H9 (cell line): ENCODE measurements at regions not wholly inside any gene's neighbourhood (a gene's known extent, or its start where the extent isn't known, plus 50 kb on each side); places are given as distances from the start of the nearest gene placed in this dataset.

Source experiments
- DNase-seq: peaks from one replicate; pipeline ENCODE4 v3.0.0-alpha.2; 2017
- H2AFZ ChIP-seq: one replicate; pipeline ENCODE4 v1.6.1; 2013; ENCODE audit warnings: mild to moderate bottlenecking, low read length, control low read depth, moderate library complexity
- H2AK5ac ChIP-seq: 2 replicates; pipeline ENCODE4 v1.6.1; 2013; ENCODE audit warnings: low read length, control low read depth, mixed read lengths; ENCODE audit not compliant: insufficient read length
- H2BK120ac ChIP-seq: one replicate; pipeline ENCODE4 v1.6.1; 2013; ENCODE audit warnings: low read depth, mild to moderate bottlenecking, low read length, control low read depth, inconsistent platforms; ENCODE audit not compliant: poor library complexity, severe bottlenecking
- H2BK12ac ChIP-seq: 2 replicates; pipeline ENCODE4 v1.6.1; 2013; ENCODE audit warnings: low read length, control low read depth, mixed read lengths, low read depth; ENCODE audit not compliant: insufficient read length
- H2BK15ac ChIP-seq: 2 replicates; pipeline ENCODE4 v1.6.1; 2013; ENCODE audit warnings: low read depth, low read length, control low read depth
- H2BK20ac ChIP-seq: one replicate; pipeline ENCODE4 v1.6.1; 2013; ENCODE audit warnings: low read depth, mild to moderate bottlenecking, low read length, control low read depth, inconsistent platforms; ENCODE audit not compliant: poor library complexity, severe bottlenecking
- H2BK5ac ChIP-seq: 2 replicates; pipeline ENCODE4 v1.6.1; 2013; ENCODE audit warnings: low read length, control low read depth, mixed read lengths; ENCODE audit not compliant: insufficient read length
- H3K14ac ChIP-seq: 2 replicates; pipeline ENCODE4 v1.6.1; 2013; ENCODE audit warnings: low read length, control low read depth; ENCODE audit not compliant: insufficient read depth
- H3K18ac ChIP-seq: 2 replicates; pipeline ENCODE4 v1.6.1; 2013; ENCODE audit warnings: low read depth, mild to moderate bottlenecking, mixed read lengths, low read length, control low read depth; ENCODE audit not compliant: insufficient read length
- H3K23ac ChIP-seq: 2 replicates; pipeline ENCODE4 v1.6.1; 2013; ENCODE audit warnings: low read length, control low read depth, mixed read lengths, low read depth; ENCODE audit not compliant: insufficient read length
- H3K23me2 ChIP-seq: 2 replicates; pipeline ENCODE4 v1.6.1; 2013; ENCODE audit warnings: low read depth, mild to moderate bottlenecking, mixed read lengths, low read length, control low read depth; ENCODE audit not compliant: insufficient read length, poor library complexity, severe bottlenecking
- H3K27ac ChIP-seq: 2 replicates; pipeline ENCODE4 v1.5.1; 2013; ENCODE audit warnings: low read length, control low read depth, mixed read lengths, low read depth; ENCODE audit not compliant: insufficient read length
- H3K27me3 ChIP-seq: 2 replicates; pipeline ENCODE4 v1.6.1; 2013; ENCODE audit warnings: low read length, control low read depth, inconsistent platforms; ENCODE audit not compliant: insufficient read depth
- H3K4ac ChIP-seq: 2 replicates; pipeline ENCODE4 v1.6.1; 2013; ENCODE audit warnings: low read depth, mild to moderate bottlenecking, control low read depth, inconsistent platforms, low read length, moderate library complexity
- H3K4me1 ChIP-seq: 2 replicates; pipeline ENCODE4 v1.6.1; 2013; ENCODE audit warnings: low read length, control low read depth, inconsistent platforms; ENCODE audit not compliant: insufficient read depth
- H3K4me2 ChIP-seq: 2 replicates; pipeline ENCODE4 v1.6.1; 2013; ENCODE audit warnings: low read length, control low read depth, mixed read lengths; ENCODE audit not compliant: insufficient read length, insufficient read depth
- H3K56ac ChIP-seq: 2 replicates; pipeline ENCODE4 v1.6.1; 2013; ENCODE audit warnings: low read depth, mild to moderate bottlenecking, mixed read lengths, low read length, control low read depth; ENCODE audit not compliant: insufficient read length
- H3K79me1 ChIP-seq: 2 replicates; pipeline ENCODE4 v1.6.1; 2013; ENCODE audit warnings: low read depth, mild to moderate bottlenecking, moderate library complexity, low read length, control low read depth, inconsistent platforms; ENCODE audit not compliant: insufficient read depth, poor library complexity, severe bottlenecking
- H3K79me2 ChIP-seq: 2 replicates; pipeline ENCODE4 v1.6.1; 2013; ENCODE audit warnings: low read length, control low read depth, inconsistent platforms; ENCODE audit not compliant: insufficient read depth
- H3K9ac ChIP-seq: 2 replicates; pipeline ENCODE4 v1.6.1; 2013; ENCODE audit warnings: low read length, control low read depth, mixed read lengths; ENCODE audit not compliant: insufficient read length; ENCODE audit errors: extremely low read depth
- H3K9me3 ChIP-seq: one replicate; pipeline ENCODE4 v1.6.1; 2013; ENCODE audit warnings: low read depth, low read length, inconsistent platforms; ENCODE audit not compliant: control insufficient read depth
- H3T11ph ChIP-seq: one replicate; pipeline ENCODE4 v1.6.1; 2013; ENCODE audit warnings: mild to moderate bottlenecking, low read length, control low read depth, inconsistent platforms
- H4K20me1 ChIP-seq: one replicate; pipeline ENCODE4 v1.6.1; 2013; ENCODE audit not compliant: control insufficient read depth, insufficient read length, insufficient read depth
- H4K5ac ChIP-seq: 2 replicates; pipeline ENCODE4 v1.6.1; 2013; ENCODE audit warnings: low read depth, mild to moderate bottlenecking, mixed read lengths, low read length, control low read depth; ENCODE audit not compliant: insufficient read length
- H4K8ac ChIP-seq: replicated peaks from 2 replicates; pipeline ENCODE4 v1.6.1; 2013; ENCODE audit warnings: low read length, control low read depth, mixed read lengths, low read depth; ENCODE audit not compliant: insufficient read length
- H4K91ac ChIP-seq: 2 replicates; pipeline ENCODE4 v1.6.1; 2013; ENCODE audit warnings: low read depth, mild to moderate bottlenecking, moderate library complexity, mixed read lengths, low read length, control low read depth; ENCODE audit not compliant: insufficient read length
- H3K27ac Mint-ChIP-seq, 3 experiments: 2 replicates in 2 of 3; 3 replicates in 1 of 3; pipeline ENCODE4 v1.8.0; 2020 to 2021; ENCODE audit warnings: mixed read lengths in 3 of 3, mild to moderate bottlenecking in 1 of 3, moderate library complexity in 1 of 3
- H3K27me3 Mint-ChIP-seq: 2 replicates; pipeline ENCODE4 v1.8.0; 2021; ENCODE audit warnings: low read depth, mild to moderate bottlenecking, moderate library complexity, mixed read lengths
- H3K36me3 Mint-ChIP-seq, 3 experiments: 2 replicates in 2 of 3; 3 replicates in 1 of 3; pipeline ENCODE4 v1.8.0; 2020 to 2021; ENCODE audit warnings: low read depth in 3 of 3, mixed read lengths in 3 of 3; ENCODE audit not compliant: insufficient read depth in 1 of 3
- H3K4me1 Mint-ChIP-seq, 2 experiments: 2 replicates each; pipeline ENCODE4 v1.8.0; 2020; ENCODE audit warnings: mixed read lengths in 2 of 2
- H3K4me3 Mint-ChIP-seq, 2 experiments: 2 replicates in 1 of 2; 3 replicates in 1 of 2; pipeline ENCODE4 v1.8.0; 2020 to 2021; ENCODE audit warnings: mild to moderate bottlenecking in 2 of 2, mixed read lengths in 2 of 2, moderate library complexity in 1 of 2
- H3K9me3 Mint-ChIP-seq, 2 experiments: 2 replicates in 1 of 2; 3 replicates in 1 of 2; pipeline ENCODE4 v1.8.0; 2020; ENCODE audit warnings: mild to moderate bottlenecking in 2 of 2, mixed read lengths in 2 of 2, moderate library complexity in 1 of 2
- TF ChIP-seq, protein P1 (sequence below): fragments of 200-600 bp; sonication (generic); conservative IDR thresholded peaks from 3 replicates; pipeline ENCODE4 v1.8.0; 2021; ENCODE audit warnings: antibody characterized with exemption, mild to moderate bottlenecking

DNA sequence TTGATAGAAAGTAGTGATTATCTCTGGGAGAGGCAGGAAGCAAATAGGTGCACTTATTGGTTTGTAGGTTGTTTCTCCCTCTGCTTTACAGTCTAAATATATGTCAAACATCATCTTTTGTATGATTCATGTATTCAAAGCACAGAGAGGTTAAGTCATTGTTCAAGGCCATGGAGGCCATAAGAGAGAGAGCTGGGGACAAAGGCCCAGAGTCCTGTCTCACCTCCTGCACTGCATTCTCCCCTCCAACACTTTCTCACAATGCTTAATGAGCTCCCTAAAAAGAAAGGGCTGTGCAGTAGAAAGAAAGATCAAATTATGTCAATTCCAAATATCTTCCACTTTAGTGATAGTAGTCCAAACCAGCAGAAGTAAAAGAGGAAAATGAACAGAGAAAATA lies 180.4 kb upstream of the DIO3 start:
- H3K18ac ChIP-seq = no peak overlapping the region
- no peak overlapping the region for H3K4ac ChIP-seq
- Mint-ChIP-seq H3K27me3 (peaks cover 6% of the 10 kb centered on the region), H3K27ac (no peak overlapping the region), H3K36me3 (peaks cover 0 to 6% (median 0%) of the 10 kb centered on the region in 3 experiments; a peak in 2 of 7 replicates), H3K9me3 (peaks cover 21 to 22% of the 10 kb centered on the region in 2 experiments), H3K4me3 (no peak overlapping the region), H3K4me1 (no peaks in the 10 kb centered on the region)
- no peak overlapping the region for H2AFZ ChIP-seq
- no peak overlapping the region for H2BK20ac ChIP-seq
- no peak overlapping the region for H4K5ac ChIP-seq
- H2BK120ac ChIP-seq = no peak overlapping the region
- H4K8ac ChIP-seq = no peak overlapping the region
- no peaks in the 10 kb centered on the region for H3K4me1 ChIP-seq
- no peak overlapping the region for H3K9ac ChIP-seq
- no peak overlapping the region for H3K27ac ChIP-seq
- H4K91ac ChIP-seq = no peak overlapping the region
- no peaks in the 10 kb centered on the region for H3K79me1 ChIP-seq
- H3K23me2 ChIP-seq = no peaks in the 10 kb centered on the region
- no peak overlapping the region for H2BK5ac ChIP-seq
- TF ChIP-seq, protein P1, sequence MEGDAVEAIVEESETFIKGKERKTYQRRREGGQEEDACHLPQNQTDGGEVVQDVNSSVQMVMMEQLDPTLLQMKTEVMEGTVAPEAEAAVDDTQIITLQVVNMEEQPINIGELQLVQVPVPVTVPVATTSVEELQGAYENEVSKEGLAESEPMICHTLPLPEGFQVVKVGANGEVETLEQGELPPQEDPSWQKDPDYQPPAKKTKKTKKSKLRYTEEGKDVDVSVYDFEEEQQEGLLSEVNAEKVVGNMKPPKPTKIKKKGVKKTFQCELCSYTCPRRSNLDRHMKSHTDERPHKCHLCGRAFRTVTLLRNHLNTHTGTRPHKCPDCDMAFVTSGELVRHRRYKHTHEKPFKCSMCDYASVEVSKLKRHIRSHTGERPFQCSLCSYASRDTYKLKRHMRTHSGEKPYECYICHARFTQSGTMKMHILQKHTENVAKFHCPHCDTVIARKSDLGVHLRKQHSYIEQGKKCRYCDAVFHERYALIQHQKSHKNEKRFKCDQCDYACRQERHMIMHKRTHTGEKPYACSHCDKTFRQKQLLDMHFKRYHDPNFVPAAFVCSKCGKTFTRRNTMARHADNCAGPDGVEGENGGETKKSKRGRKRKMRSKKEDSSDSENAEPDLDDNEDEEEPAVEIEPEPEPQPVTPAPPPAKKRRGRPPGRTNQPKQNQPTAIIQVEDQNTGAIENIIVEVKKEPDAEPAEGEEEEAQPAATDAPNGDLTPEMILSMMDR = no peak
- no peaks in the 10 kb centered on the region for H3K79me2 ChIP-seq
- no peak for DNase-seq
- no peak overlapping the region for H3K56ac ChIP-seq
- no peaks in the 10 kb centered on the region for H3K9me3 ChIP-seq
- H2AK5ac ChIP-seq = no peak overlapping the region
- H4K20me1 ChIP-seq = no peaks in the 10 kb centered on the region
- H2BK15ac ChIP-seq = no peak overlapping the region
- H3K27me3 ChIP-seq = no peaks in the 10 kb centered on the region
- no peak overlapping the region for H3K4me2 ChIP-seq
- no peak overlapping the region for H2BK12ac ChIP-seq
- no peak overlapping the region for H3K23ac ChIP-seq
- H3T11ph ChIP-seq = no peak overlapping the region
- H3K14ac ChIP-seq = no peak overlapping the region
